ENCODE measurements at regions not wholly inside any gene's neighbourhood (a gene's known extent, or its start where the extent isn't known, plus 50 kb on each side); places are given as distances from the start of the nearest gene placed in this dataset.

- H3K4me1 ChIP-seq = no peaks in the 10 kb centered on the region
- no peak for DNase-seq (ENCODE audit: low spot score in 2 of 2)
- H3K27me3 ChIP-seq = no peaks in the 10 kb centered on the region
- no peaks in the 10 kb centered on the region for H3K36me3 ChIP-seq
- H3K9me3 ChIP-seq = no peaks in the 10 kb centered on the region
- intact Hi-C loops (cut with DNase I) = no loop called here
- TF ChIP-seq CTCF (IDR thresholded peaks at IDR 0.05) = no peak
- H3K27ac ChIP-seq = no peak overlapping the region
- no peak overlapping the region for H3K4me3 ChIP-seq
These were observed 138.1 kb upstream of the GPR149 start for GRCh38 chr3:154568064-154568463.

DNA sequence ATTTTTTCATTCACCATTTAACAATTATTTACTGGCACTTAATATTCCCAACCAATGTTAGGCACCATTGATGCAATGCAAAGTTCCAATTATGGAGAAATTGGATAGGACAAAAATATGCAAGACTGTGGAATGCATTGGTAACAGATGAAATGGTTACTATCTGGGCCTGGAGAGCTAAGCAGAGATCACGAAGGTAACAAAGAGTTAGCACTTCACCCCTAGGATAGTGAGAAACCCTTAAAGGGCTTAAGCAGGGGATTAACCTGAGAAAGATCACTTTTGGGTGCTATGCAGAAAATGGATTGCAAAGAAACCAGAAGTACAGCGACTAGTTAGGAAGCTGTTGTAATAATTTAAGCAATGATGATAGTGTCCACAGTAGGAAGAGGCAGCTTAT lies 129.6 kb upstream of the GPR149 start:
- Histone ChIP-seq H3K9me3 (no peaks in the 10 kb centered on the region), H3K27ac (no peak overlapping the region), H3K27me3 (no peaks in the 10 kb centered on the region), H3K36me3 (no peaks in the 10 kb centered on the region), H3K4me1 (no peaks in the 10 kb centered on the region), H3K4me3 (no peak overlapping the region)
- no peak for DNase-seq (ENCODE audit: low spot score in 2 of 2)
- no peak for TF ChIP-seq CTCF (IDR thresholded peaks at IDR 0.05)
- intact Hi-C loops (cut with DNase I) = no loop called here

DNA sequence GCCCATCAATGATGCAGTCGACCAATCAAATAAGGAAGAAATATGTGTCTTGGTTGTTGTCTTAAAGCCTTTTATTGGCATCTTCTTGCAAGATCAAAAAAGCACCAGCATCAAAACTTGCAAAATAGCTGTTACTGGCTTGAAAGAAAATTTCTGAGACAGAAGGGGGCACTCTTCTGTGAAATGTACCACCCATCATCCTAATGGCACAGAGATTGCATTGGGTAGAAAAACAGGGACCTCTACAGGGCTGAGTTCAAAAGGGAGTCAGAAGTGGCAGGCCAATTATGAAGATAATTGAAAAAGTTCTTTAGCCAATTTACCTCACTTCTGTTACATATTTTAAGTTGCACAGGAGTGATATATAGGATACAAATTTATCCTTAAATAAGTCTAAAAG lies 122.3 kb upstream of the GPR149 start:
- Histone ChIP-seq H3K27me3 (no peaks in the 10 kb centered on the region), H3K9me3 (no peaks in the 10 kb centered on the region), H3K27ac (no peak overlapping the region), H3K4me3 (no peak overlapping the region), H3K36me3 (no peaks in the 10 kb centered on the region), H3K4me1 (no peaks in the 10 kb centered on the region)
- intact Hi-C loops (cut with DNase I) = no loop called here
- DNase-seq (ENCODE audit: low spot score in 2 of 2) = no peak
- no peak for TF ChIP-seq CTCF (IDR thresholded peaks at IDR 0.05)

DNA sequence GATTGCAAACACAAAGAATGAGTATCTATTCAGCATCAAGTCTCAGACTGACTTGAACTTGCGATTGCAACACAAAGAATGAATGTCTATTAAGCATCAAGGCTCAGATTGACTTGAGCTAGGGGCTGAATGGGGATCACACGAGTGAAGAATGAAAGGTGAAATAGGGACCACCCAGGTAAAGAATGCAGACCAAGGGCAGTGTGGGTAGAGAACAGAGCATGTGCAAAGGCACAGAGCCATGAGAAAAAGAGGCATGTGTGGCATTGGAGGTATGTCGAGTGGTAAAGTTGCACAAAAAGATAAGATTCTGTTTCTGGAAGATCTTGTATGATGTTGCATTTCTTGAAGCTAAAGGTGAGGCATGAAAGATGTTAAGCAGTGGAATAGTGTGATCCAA lies 119.4 kb upstream of the GPR149 start:
- no peaks in the 10 kb centered on the region for H3K27me3 ChIP-seq
- TF ChIP-seq CTCF (IDR thresholded peaks at IDR 0.05) = no peak
- no peaks in the 10 kb centered on the region for H3K9me3 ChIP-seq

GRCh38 chr3:154548341-154548740 lies 118.4 kb upstream of the GPR149 start:
- Histone ChIP-seq H3K27me3 (no peaks in the 10 kb centered on the region), H3K4me1 (no peaks in the 10 kb centered on the region), H3K27ac (no peak overlapping the region), H3K4me3 (no peak overlapping the region), H3K36me3 (no peaks in the 10 kb centered on the region), H3K9me3 (no peaks in the 10 kb centered on the region)
- intact Hi-C loops (cut with DNase I) = no loop called here
- no peak for DNase-seq (ENCODE audit: low spot score in 2 of 2)
- no peak for TF ChIP-seq CTCF (IDR thresholded peaks at IDR 0.05)

More for the DNA sequence above, 119.4 kb upstream of the GPR149 start:
- DNase-seq (ENCODE audit: low spot score in 2 of 2) = no peak
- Histone ChIP-seq H3K27ac (no peak overlapping the region), H3K4me3 (no peak overlapping the region), H3K4me1 (no peaks in the 10 kb centered on the region), H3K36me3 (no peaks in the 10 kb centered on the region)
- intact Hi-C loops (cut with DNase I) = no loop called here

- Histone ChIP-seq H3K27ac (no peak overlapping the region), H3K27me3 (no peaks in the 10 kb centered on the region), H3K4me1 (no peaks in the 10 kb centered on the region), H3K9me3 (no peaks in the 10 kb centered on the region), H3K36me3 (no peaks in the 10 kb centered on the region), H3K4me3 (no peak overlapping the region)
- no peak for DNase-seq (ENCODE audit: low spot score in 2 of 2)
- intact Hi-C loops (cut with DNase I) = no loop called here
- no peak for TF ChIP-seq CTCF (IDR thresholded peaks at IDR 0.05)
These were observed 112.8 kb upstream of the GPR149 start for GRCh38 chr3:154542837-154543236.
